ENCODE measurements at regions not wholly inside any gene's neighbourhood (a gene's known extent, or its start where the extent isn't known, plus 50 kb on each side); places are given as distances from the start of the nearest gene placed in this dataset.

GRCh38 chr14:98543074-98543473 lies 728.9 kb downstream of the BCL11B start:
- ChIA-PET POLR2A (no interaction called here), CTCF (no interaction called here)
- FAIRE-seq (no peak), DNase-seq (ENCODE audit: low read depth, low spot score) (no peak)
- no peaks in the 10 kb centered on the region for H3K36me3 ChIP-seq (ENCODE audit: control insufficient read depth in 2 of 2, extremely low read depth in 1 of 2, insufficient read depth in 2 of 2, low read length in 2 of 2)
- no peak overlapping the region for H3K27ac ChIP-seq (ENCODE audit: insufficient read depth, low read depth, low read length)
- no peaks in the 10 kb centered on the region for H3K79me2 ChIP-seq (ENCODE audit: control insufficient read depth, insufficient read depth, low read length)
- intact Hi-C loops (cut with micrococcal nuclease) (no loop called here), dilution Hi-C loops (cut with MboI; ENCODE audit: extremely low pct_ligation_motif_present, low sequenced_read_pairs) (no loop called here)
- no peak overlapping the region for H3K4me3 ChIP-seq (replicated peaks in 1 of 3; ENCODE audit: insufficient read depth in 1 of 3, low read depth in 1 of 3, low read length in 3 of 3)
- no peak overlapping the region for H2AFZ ChIP-seq (ENCODE audit: low read depth, low read length)
- H3K9ac ChIP-seq (replicated peaks; ENCODE audit: extremely low read depth, insufficient read depth, low read length) = no peak overlapping the region
- H4K20me1 ChIP-seq (replicated peaks; ENCODE audit: control insufficient read depth, extremely low read depth, insufficient read depth, low read length) = no peaks in the 10 kb centered on the region
- H3K9me3 ChIP-seq (replicated peaks; ENCODE audit: control insufficient read depth, insufficient read depth, low read length) = peaks cover 4% of the 10 kb centered on the region
- no peak overlapping the region for H3K4me2 ChIP-seq (ENCODE audit: insufficient read depth, low read length)
- BruUV-seq (replicated peaks) = no TSS peak
- no peaks in the 10 kb centered on the region for H3K4me1 ChIP-seq (ENCODE audit: control insufficient read depth, extremely low read depth, insufficient read depth, low read length)
- no peaks in the 10 kb centered on the region for H3K9me1 ChIP-seq (replicated peaks; ENCODE audit: control insufficient read depth, extremely low read depth, insufficient read depth, low read length)
- no peak for TF ChIP-seq CTCF (IDR thresholded peaks at IDR 0.05; ENCODE audit: extremely low read depth in 1 of 2, insufficient read depth in 1 of 2, low read depth in 1 of 2, low read length in 2 of 2)
- TF ChIP-seq MAX (IDR thresholded peaks at IDR 0.05; ENCODE audit: insufficient read depth, insufficient read length) = no peak
- TF ChIP-seq JUN (IDR thresholded peaks at IDR 0.05; ENCODE audit: borderline replicate concordance, insufficient read depth, insufficient read length, low read depth) = no peak
- no peak for TF ChIP-seq FOS (IDR thresholded peaks at IDR 0.05; ENCODE audit: borderline replicate concordance, insufficient read depth, low read length)
- no peak for TF ChIP-seq POLR2AphosphoS5 (IDR thresholded peaks at IDR 0.05; ENCODE audit: insufficient read depth, low read depth, low read length)
- no peak for TF ChIP-seq GATA2 (IDR thresholded peaks at IDR 0.05; ENCODE audit: insufficient read depth, insufficient read length, low read depth, low read length)
- TF ChIP-seq MYC (IDR thresholded peaks at IDR 0.05; ENCODE audit: low read depth, low read length) = no peak
- TF ChIP-seq POLR2A (IDR thresholded peaks at IDR 0.05; ENCODE audit: low read depth, low read length) = no peak
- TF ChIP-seq EZH2 (IDR thresholded peaks at IDR 0.05; ENCODE audit: borderline replicate concordance, low read depth, low read length, severe bottlenecking) = no peak
- H3K27me3 ChIP-seq (ENCODE audit: control insufficient read depth in 2 of 2, insufficient read depth in 2 of 2, low read length in 2 of 2) = no peaks in the 10 kb centered on the region
